ENCODE measurements at regions not wholly inside any gene's neighbourhood (a gene's known extent, or its start where the extent isn't known, plus 50 kb on each side); places are given as distances from the start of the nearest gene placed in this dataset.

- Histone ChIP-seq H3F3A (ENCODE audit: low read depth) (no peaks in the 10 kb centered on the region), H3K9ac (ENCODE audit: low read depth, low read length, poor library complexity, severe bottlenecking) (no peak overlapping the region), H3K9me3 (ENCODE audit: insufficient read depth, low read depth, low read length) (peaks cover 14% of the 10 kb centered on the region; the same call in 1 of the 2 replicates), H3K36me3 (ENCODE audit: insufficient read depth, low read length) (no peaks in the 10 kb centered on the region), H3K79me2 (ENCODE audit: insufficient read depth, low read length) (no peaks in the 10 kb centered on the region), H3K4me2 (ENCODE audit: low read depth, low read length, poor library complexity, severe bottlenecking) (no peak overlapping the region), H4K20me1 (ENCODE audit: insufficient read depth, low read length, poor library complexity, severe bottlenecking) (no peaks in the 10 kb centered on the region), H3K4me3 (ENCODE audit: low read length, poor library complexity, severe bottlenecking) (no peak overlapping the region), H3K4me1 (ENCODE audit: insufficient read depth, low read length, poor library complexity, severe bottlenecking) (no peaks in the 10 kb centered on the region), H3K9me2 (replicated peaks; ENCODE audit: low read depth, low read length) (no peaks in the 10 kb centered on the region), H3K27me3 (ENCODE audit: insufficient read depth, low read length, poor library complexity, severe bottlenecking) (no peaks in the 10 kb centered on the region), H2AFZ (ENCODE audit: low read length) (no peak overlapping the region)
- TF ChIP-seq EZH2phosphoT487 (IDR thresholded peaks at IDR 0.05; ENCODE audit: borderline replicate concordance) (no peak), CTCF (conservative IDR thresholded peaks at IDR 0.05; ENCODE audit: low read length) (no peak)
These were observed 52.1 kb downstream of the SHANK2 start for GRCh38 chr11:71200172-71200716.

- Histone ChIP-seq H3K9me2 (replicated peaks; ENCODE audit: low read depth, low read length) (no peaks in the 10 kb centered on the region), H3K4me3 (ENCODE audit: low read length, poor library complexity, severe bottlenecking) (no peak overlapping the region), H4K20me1 (ENCODE audit: insufficient read depth, low read length, poor library complexity, severe bottlenecking) (no peaks in the 10 kb centered on the region), H3K4me1 (ENCODE audit: insufficient read depth, low read length, poor library complexity, severe bottlenecking) (no peaks in the 10 kb centered on the region), H3K9me3 (ENCODE audit: insufficient read depth, low read depth, low read length) (peaks cover 14% of the 10 kb centered on the region; the same call in 1 of the 2 replicates), H2AFZ (ENCODE audit: low read length) (no peak overlapping the region), H3K36me3 (ENCODE audit: insufficient read depth, low read length) (no peaks in the 10 kb centered on the region), H3K4me2 (ENCODE audit: low read depth, low read length, poor library complexity, severe bottlenecking) (no peak overlapping the region), H3K9ac (ENCODE audit: low read depth, low read length, poor library complexity, severe bottlenecking) (no peak overlapping the region), H3K27me3 (ENCODE audit: insufficient read depth, low read length, poor library complexity, severe bottlenecking) (no peaks in the 10 kb centered on the region), H3F3A (ENCODE audit: low read depth) (no peaks in the 10 kb centered on the region), H3K79me2 (ENCODE audit: insufficient read depth, low read length) (no peaks in the 10 kb centered on the region)
- TF ChIP-seq CTCF (conservative IDR thresholded peaks at IDR 0.05; ENCODE audit: low read length) (no peak), EZH2phosphoT487 (IDR thresholded peaks at IDR 0.05; ENCODE audit: borderline replicate concordance) (no peak)
These were observed 53.1 kb downstream of the SHANK2 start for GRCh38 chr11:71199226-71199820.

GRCh38 chr11:71198823-71199165, 53.6 kb downstream of the SHANK2 start:
- H3K4me2 ChIP-seq (ENCODE audit: low read depth, low read length, poor library complexity, severe bottlenecking) = no peak overlapping the region
- TF ChIP-seq CTCF (conservative IDR thresholded peaks at IDR 0.05; ENCODE audit: low read length) (no peak), EZH2phosphoT487 (IDR thresholded peaks at IDR 0.05; ENCODE audit: borderline replicate concordance) (no peak)

More at GRCh38 chr11:71198823-71199165, 53.6 kb downstream of the SHANK2 start:
- Histone ChIP-seq H3K79me2 (ENCODE audit: insufficient read depth, low read length) (no peaks in the 10 kb centered on the region), H4K20me1 (ENCODE audit: insufficient read depth, low read length, poor library complexity, severe bottlenecking) (no peaks in the 10 kb centered on the region), H2AFZ (ENCODE audit: low read length) (no peak overlapping the region), H3K9me3 (ENCODE audit: insufficient read depth, low read depth, low read length) (peaks cover 16% of the 10 kb centered on the region; the same call in 1 of the 2 replicates), H3K9me2 (replicated peaks; ENCODE audit: low read depth, low read length) (no peaks in the 10 kb centered on the region), H3K9ac (ENCODE audit: low read depth, low read length, poor library complexity, severe bottlenecking) (no peak overlapping the region), H3K4me3 (ENCODE audit: low read length, poor library complexity, severe bottlenecking) (no peak overlapping the region), H3F3A (ENCODE audit: low read depth) (no peaks in the 10 kb centered on the region), H3K36me3 (ENCODE audit: insufficient read depth, low read length) (no peaks in the 10 kb centered on the region), H3K4me1 (ENCODE audit: insufficient read depth, low read length, poor library complexity, severe bottlenecking) (no peaks in the 10 kb centered on the region), H3K27me3 (ENCODE audit: insufficient read depth, low read length, poor library complexity, severe bottlenecking) (no peaks in the 10 kb centered on the region)
